Prostate gland (tissue), 2 donors: ENCODE measurements at regions not wholly inside any gene's neighbourhood (a gene's known extent, or its start where the extent isn't known, plus 50 kb on each side); places are given as distances from the start of the nearest gene placed in this dataset.
"Not testable (repeated sequence)": the region's sequence is repeated elsewhere in the genome, so short reads cannot be mapped to it uniquely, and the experiment has no call there.

ENCODE experiments used
- DNase-seq: peaks from one replicate; pipeline ENCODE4 v3.0.0-alpha.2; 2019; ENCODE audit warnings: low spot score
- H3K27ac ChIP-seq, 2 donors: fragments of 200-600 bp; sonication (generic); 2 replicates each; pipeline ENCODE4 v1.5.1; 2017 to 2019
- H3K27me3 ChIP-seq: fragments of 200-600 bp; sonication (generic); replicated peaks from 2 replicates; pipeline ENCODE4 v1.5.1; 2019; ENCODE audit not compliant: insufficient read depth
- H3K36me3 ChIP-seq, 2 donors: fragments of 200-600 bp; sonication (generic); 1 replicate in 1 of 2; 2 replicates in 1 of 2; pipeline versions ENCODE4 v1.5.1 to v1.8.1; 2017 to 2019
- H3K4me1 ChIP-seq: fragments of 200-600 bp; sonication (generic); replicated peaks from 2 replicates; pipeline ENCODE4 v1.5.1; 2019
- H3K4me3 ChIP-seq, 2 donors: fragments of 200-600 bp; sonication (generic); 2 replicates each; pipeline ENCODE4 v1.5.1; 2017 to 2019
- H3K9me3 ChIP-seq: fragments of 200-600 bp; sonication (generic); 2 replicates; pipeline ENCODE4 v1.5.1; 2017
- POLR2A ChIP-seq: fragments of 450-650 bp; IDR thresholded peaks from one replicate; pipeline ENCODE4 v1.6.1; 2016; ENCODE audit warnings: antibody characterized with exemption, mild to moderate bottlenecking
- POLR2AphosphoS5 ChIP-seq: sonication (generic); formaldehyde crosslinking; IDR thresholded peaks from one replicate; pipeline ENCODE4 v1.6.1; 2017; ENCODE audit warnings: antibody characterized with exemption
- whole genome bisulfite sequencing: methylation state at CpG from one replicate; pipeline ENCODE4 v1.1.5; 2018; 5-methylcytosine and 5-hydroxymethylcytosine counted together
- intact Hi-C: fragments of 100-400 bp; cut with DNase I; formaldehyde crosslinking; loops from one replicate; pipeline ENCODE4 v1.14.2; 2022
- TF ChIP-seq, protein P1 (sequence below), 4 experiments: fragments of 200-600 bp in 2 of 4; fragments of 450-650 bp in 2 of 4; sonication (generic) in 2 of 4; IDR thresholded peaks; 1 replicate in 3 of 4; 2 replicates in 1 of 4; pipeline ENCODE4 v1.5.1; 2016 to 2019; ENCODE audit warnings: antibody characterized with exemption in 4 of 4, mild to moderate bottlenecking in 2 of 4, moderate library complexity in 2 of 4

GRCh38 chr1:221256773-221257172, 377.5 kb downstream of the HLX start:
- intact Hi-C loops: no loop called here
- H3K27me3 ChIP-seq: no peaks in the 10 kb centered on the region
- H3K4me1 ChIP-seq: no peaks in the 10 kb centered on the region
- no peak for DNase-seq
- 92% methylated on average over 3 of the region's 3 CpGs for WGBS
- H3K27ac ChIP-seq: no peak overlapping the region
- no peak overlapping the region for H3K4me3 ChIP-seq
- no peaks in the 10 kb centered on the region for H3K36me3 ChIP-seq
- no peaks in the 10 kb centered on the region for H3K9me3 ChIP-seq
- TF ChIP-seq, protein P1, sequence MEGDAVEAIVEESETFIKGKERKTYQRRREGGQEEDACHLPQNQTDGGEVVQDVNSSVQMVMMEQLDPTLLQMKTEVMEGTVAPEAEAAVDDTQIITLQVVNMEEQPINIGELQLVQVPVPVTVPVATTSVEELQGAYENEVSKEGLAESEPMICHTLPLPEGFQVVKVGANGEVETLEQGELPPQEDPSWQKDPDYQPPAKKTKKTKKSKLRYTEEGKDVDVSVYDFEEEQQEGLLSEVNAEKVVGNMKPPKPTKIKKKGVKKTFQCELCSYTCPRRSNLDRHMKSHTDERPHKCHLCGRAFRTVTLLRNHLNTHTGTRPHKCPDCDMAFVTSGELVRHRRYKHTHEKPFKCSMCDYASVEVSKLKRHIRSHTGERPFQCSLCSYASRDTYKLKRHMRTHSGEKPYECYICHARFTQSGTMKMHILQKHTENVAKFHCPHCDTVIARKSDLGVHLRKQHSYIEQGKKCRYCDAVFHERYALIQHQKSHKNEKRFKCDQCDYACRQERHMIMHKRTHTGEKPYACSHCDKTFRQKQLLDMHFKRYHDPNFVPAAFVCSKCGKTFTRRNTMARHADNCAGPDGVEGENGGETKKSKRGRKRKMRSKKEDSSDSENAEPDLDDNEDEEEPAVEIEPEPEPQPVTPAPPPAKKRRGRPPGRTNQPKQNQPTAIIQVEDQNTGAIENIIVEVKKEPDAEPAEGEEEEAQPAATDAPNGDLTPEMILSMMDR (IDR thresholded peaks at IDR 0.05): no peak
- no peak for TF ChIP-seq POLR2AphosphoS5
- no peak for TF ChIP-seq POLR2A

GRCh38 chr1:221257548-221257947, 378.3 kb downstream of the HLX start:
- WGBS: 83% methylated on average over 1 of the region's 1 CpG
- H3K27me3 ChIP-seq, H3K9me3 ChIP-seq, DNase-seq, H3K4me3 ChIP-seq, H3K4me1 ChIP-seq, H3K36me3 ChIP-seq, intact Hi-C loops, H3K27ac ChIP-seq: not testable (repeated sequence)

DNA sequence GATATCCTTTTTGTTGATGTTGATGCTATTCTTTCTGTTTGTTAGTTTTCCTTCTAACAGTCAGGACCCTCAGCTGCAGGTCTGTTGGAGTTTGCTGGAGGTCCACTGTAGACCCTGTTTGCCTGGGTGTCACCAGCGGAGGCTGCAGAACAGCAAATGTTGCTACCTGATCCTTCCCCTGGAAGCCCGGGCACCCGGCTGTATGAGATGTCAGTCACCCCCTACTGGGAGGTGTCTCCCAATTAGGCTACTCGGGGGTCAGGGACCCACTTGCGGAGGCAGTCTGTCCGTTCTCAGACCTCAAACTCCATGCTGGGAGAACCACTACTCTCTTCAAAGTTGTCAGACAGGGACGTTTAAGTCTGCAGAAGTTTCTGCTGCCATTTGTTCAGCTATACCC, 383.4 kb downstream of the HLX start:
- intact Hi-C loops: loop anchor here (10.0 kb wide), 1 partner anchor 172 kb away; no protein-coding TSS in a partner anchor
- WGBS: 94% methylated on average over 7 of the region's 7 CpGs

GRCh38 chr1:221263831-221264767, 384.9 kb downstream of the HLX start:
- H3K4me1 ChIP-seq: no peaks in the 10 kb centered on the region
- H3K36me3 ChIP-seq: no peaks in the 10 kb centered on the region
- H3K27ac ChIP-seq: no peak overlapping the region
- no peaks in the 10 kb centered on the region for H3K9me3 ChIP-seq
- peak; percentile 22 for DNase-seq
- H3K27me3 ChIP-seq: no peaks in the 10 kb centered on the region
- intact Hi-C loops: loop anchor here (10.0 kb wide), 1 partner anchor 171 kb away; no protein-coding TSS in a partner anchor
- TF ChIP-seq POLR2A (no peak), POLR2AphosphoS5 (no peak)
- TF ChIP-seq, protein P1 (IDR thresholded peaks at IDR 0.05): peak in 3 of 4 experiments; percentile 27 to 41 (median 31)
- WGBS: 78% methylated on average over 9 of the region's 9 CpGs
- H3K4me3 ChIP-seq: no peak overlapping the region

More for the DNA sequence above, 383.4 kb downstream of the HLX start:
- H3K27me3 ChIP-seq, H3K9me3 ChIP-seq, H3K36me3 ChIP-seq, H3K4me3 ChIP-seq, DNase-seq, H3K27ac ChIP-seq, H3K4me1 ChIP-seq: not testable (repeated sequence)

GRCh38 chr1:221264848-221265247, 385.6 kb downstream of the HLX start:
- intact Hi-C loops: loop anchor here (10.0 kb wide), 1 partner anchor 170 kb away; no protein-coding TSS in a partner anchor
- Histone ChIP-seq H3K4me1 (no peaks in the 10 kb centered on the region), H3K4me3 (no peak overlapping the region), H3K27me3 (no peaks in the 10 kb centered on the region), H3K27ac (no peak overlapping the region), H3K9me3 (no peaks in the 10 kb centered on the region), H3K36me3 (no peaks in the 10 kb centered on the region)
- TF ChIP-seq, protein P1 (IDR thresholded peaks at IDR 0.05): no peak
- no peak for TF ChIP-seq POLR2A
- no peak for TF ChIP-seq POLR2AphosphoS5
- DNase-seq: no peak
- WGBS: 67% methylated on average over 5 of the region's 5 CpGs
